HK-2 (cell line): ENCODE measurements at regions not wholly inside any gene's neighbourhood (a gene's known extent, or its start where the extent isn't known, plus 50 kb on each side); places are given as distances from the start of the nearest gene placed in this dataset.

Source experiments
- DNase-seq: peaks from one replicate; pipeline ENCODE4 v3.0.0-alpha.2; 2018; ENCODE audit not compliant: unreplicated experiment

GRCh38 chr6:40844246-40844645, 194.8 kb downstream of the UNC5CL start:
- DNase-seq = no peak

GRCh38 chr6:40841721-40842120, 197.3 kb downstream of the UNC5CL start:
- no peak for DNase-seq

- no peak for DNase-seq
Measured at GRCh38 chr6:40832691-40833090, 206.3 kb downstream of the UNC5CL start.

- DNase-seq = no peak
Measured at GRCh38 chr6:40831381-40831780, 207.6 kb downstream of the UNC5CL start.

GRCh38 chr6:40825102-40825501, 213.9 kb downstream of the UNC5CL start:
- no peak for DNase-seq

GRCh38 chr6:40823917-40824891, 214.8 kb downstream of the UNC5CL start:
- DNase-seq = peak; percentile 41

GRCh38 chr6:40822619-40823018, 216.4 kb downstream of the UNC5CL start:
- no peak for DNase-seq

GRCh38 chr6:40819182-40819834, 219.7 kb downstream of the UNC5CL start:
- no peak for DNase-seq

- DNase-seq = no peak
Measured at GRCh38 chr6:40817369-40817768, 221.7 kb downstream of the UNC5CL start.

- DNase-seq = no peak
Measured at GRCh38 chr6:40816601-40817000, 222.4 kb downstream of the UNC5CL start.

- DNase-seq = no peak
Measured at GRCh38 chr6:40815731-40816130, 223.3 kb downstream of the UNC5CL start.

GRCh38 chr6:40810171-40810570, 223.0 kb upstream of the LRFN2 start:
- DNase-seq = no peak

- no peak for DNase-seq
Measured at GRCh38 chr6:40809627-40810026, 222.5 kb upstream of the LRFN2 start.

- DNase-seq = peak; percentile 11
Measured at GRCh38 chr6:40807484-40807883, 220.3 kb upstream of the LRFN2 start.

GRCh38 chr6:40806256-40806864, 219.2 kb upstream of the LRFN2 start:
- DNase-seq = no peak

- no peak for DNase-seq
Measured at GRCh38 chr6:40805336-40805735, 218.2 kb upstream of the LRFN2 start.

GRCh38 chr6:40804905-40805304, 217.7 kb upstream of the LRFN2 start:
- no peak for DNase-seq

- DNase-seq = no peak
Measured at GRCh38 chr6:40803897-40804702, 216.9 kb upstream of the LRFN2 start.

- no peak for DNase-seq
Measured at GRCh38 chr6:40802481-40802880, 215.3 kb upstream of the LRFN2 start.

- no peak for DNase-seq
Measured at GRCh38 chr6:40799296-40800140, 212.4 kb upstream of the LRFN2 start.
